Stimulated activated CD4-positive, alpha-beta T cell treated with anti-CD3 and anti-CD28 coated beads, TNF-alpha, amount 100 ng/mL, for 1 hour (primary cell): ENCODE measurements at regions not wholly inside any gene's neighbourhood (a gene's known extent, or its start where the extent isn't known, plus 50 kb on each side); places are given as distances from the start of the nearest gene placed in this dataset.
"Not testable (repeated sequence)": the region's sequence is repeated elsewhere in the genome, so short reads cannot be mapped to it uniquely, and the experiment has no call there.

Experiments used
- DNase-seq, 3 donors: peaks; one replicate each; pipeline ENCODE4 v3.0.0-alpha.2; 2020; ENCODE audit warnings: low read depth in 3 of 3, low spot score in 1 of 3

DNA sequence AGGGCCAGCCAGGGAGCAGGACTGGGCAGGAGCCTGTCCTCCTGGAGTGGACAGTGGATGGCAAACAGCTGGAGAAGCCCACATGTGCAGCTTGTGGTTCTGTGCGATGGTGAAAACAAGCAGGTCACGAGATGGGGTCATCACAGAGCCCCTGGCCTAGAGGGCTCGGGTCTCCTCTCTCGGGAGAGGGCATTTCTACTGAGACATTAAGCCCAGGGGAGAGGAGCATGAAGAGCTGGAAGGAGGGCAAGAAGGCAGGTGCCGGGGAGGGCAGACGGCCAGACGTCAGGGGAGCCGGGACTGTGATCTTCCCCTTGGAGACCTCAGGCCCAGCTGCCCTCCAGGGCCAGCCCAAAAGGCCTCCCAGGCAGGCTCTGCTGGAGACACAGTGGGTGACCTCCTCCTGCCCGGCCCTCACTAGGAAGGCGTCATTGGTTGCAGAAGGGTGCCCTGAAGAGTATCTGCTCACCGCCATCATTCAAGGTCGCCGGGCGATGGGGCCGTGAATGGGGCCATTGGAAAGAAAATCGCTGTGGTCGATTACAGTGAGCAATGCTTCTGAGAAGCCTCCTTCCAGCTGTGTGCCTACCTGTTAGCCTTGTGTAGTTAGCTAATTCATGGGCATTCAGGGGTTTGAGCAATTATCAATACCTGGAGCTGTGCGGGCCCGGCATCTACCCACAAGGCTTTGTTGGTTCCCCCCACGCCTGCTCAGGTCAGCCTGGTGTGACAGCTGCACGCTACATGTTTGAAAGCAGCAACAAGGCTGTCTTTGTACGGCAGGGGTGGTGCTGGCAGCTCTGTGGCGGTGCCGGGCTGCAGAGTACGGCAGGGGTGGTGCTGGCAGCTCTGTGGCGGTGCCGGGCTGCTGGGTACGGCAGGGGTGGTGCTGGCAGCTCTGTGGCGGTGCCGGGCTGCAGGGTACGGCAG lies 72.3 kb upstream of the ACTRT2 start:
- no peak for DNase-seq

GRCh38 chr1:2949966-2950925 lies 71.0 kb upstream of the ACTRT2 start:
- no peak for DNase-seq

DNA sequence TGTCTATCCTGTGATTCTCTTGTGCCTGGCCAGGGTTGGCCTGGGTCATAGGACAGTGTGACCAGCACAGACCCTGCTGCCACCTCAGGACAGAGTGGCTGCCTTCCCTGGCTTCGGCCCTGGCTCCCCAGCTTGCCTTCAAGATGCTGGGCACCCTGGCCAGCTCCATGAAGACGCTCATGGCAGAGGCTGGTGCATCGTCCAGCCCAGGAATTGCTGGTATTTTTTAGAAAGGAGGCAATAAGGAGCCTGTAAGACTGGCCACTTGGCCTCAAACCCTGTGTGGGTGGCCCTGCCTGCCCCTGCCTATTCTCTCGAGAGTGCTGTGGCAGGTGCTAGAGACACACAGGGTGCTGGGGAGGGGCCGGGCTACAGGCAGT lies 70.4 kb upstream of the ACTRT2 start:
- no peak for DNase-seq

DNA sequence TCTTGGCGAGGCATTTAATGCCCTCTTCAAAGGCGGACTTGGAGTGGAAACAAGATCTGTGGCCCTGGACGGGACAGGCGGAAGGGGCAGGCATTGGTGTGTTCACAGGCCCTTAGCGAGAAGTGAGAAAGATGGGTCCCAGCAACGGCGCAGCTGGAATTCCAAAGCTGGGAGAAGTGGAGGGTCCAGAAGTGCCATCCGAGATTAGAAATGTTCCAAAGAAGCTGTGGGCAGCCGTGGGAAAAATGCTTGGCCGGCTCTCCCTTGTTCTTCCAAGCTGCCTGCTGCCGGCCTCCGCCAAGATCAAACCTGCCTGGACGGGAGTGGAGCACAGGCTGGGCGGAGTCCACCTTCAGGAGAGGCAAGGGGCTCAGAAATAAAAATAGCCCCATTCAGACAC lies 69.4 kb upstream of the ACTRT2 start:
- no peak for DNase-seq

DNA sequence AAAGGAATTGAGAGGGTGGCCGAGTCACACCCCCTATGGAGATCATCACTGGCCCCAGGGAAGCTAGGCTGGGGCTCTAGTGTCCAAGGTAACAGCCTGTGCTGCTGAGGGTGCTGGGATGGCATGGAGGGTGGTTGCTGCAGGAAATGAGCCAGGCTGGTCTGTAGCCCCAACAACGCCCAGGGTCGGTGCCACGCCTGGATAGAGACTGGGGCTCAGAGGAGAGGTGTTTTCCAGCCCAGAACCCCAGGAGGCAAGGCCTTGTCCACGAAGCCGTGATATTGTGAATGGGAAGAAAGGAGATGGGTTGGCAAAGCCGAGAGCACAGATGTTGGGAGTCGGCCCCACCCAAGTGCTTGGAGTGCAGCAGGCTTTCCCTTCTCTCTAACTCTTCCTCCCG lies 68.9 kb upstream of the ACTRT2 start:
- DNase-seq: no peak

- no peak for DNase-seq
Measured at GRCh38 chr1:2952992-2953391, 68.3 kb upstream of the ACTRT2 start.

- no peak for DNase-seq
Measured at GRCh38 chr1:2953688-2954285, 67.5 kb upstream of the ACTRT2 start.

GRCh38 chr1:2955652-2956051 lies 65.6 kb upstream of the ACTRT2 start:
- no peak for DNase-seq

- DNase-seq: no peak
Measured at GRCh38 chr1:2956576-2956975, 64.7 kb upstream of the ACTRT2 start.

DNA sequence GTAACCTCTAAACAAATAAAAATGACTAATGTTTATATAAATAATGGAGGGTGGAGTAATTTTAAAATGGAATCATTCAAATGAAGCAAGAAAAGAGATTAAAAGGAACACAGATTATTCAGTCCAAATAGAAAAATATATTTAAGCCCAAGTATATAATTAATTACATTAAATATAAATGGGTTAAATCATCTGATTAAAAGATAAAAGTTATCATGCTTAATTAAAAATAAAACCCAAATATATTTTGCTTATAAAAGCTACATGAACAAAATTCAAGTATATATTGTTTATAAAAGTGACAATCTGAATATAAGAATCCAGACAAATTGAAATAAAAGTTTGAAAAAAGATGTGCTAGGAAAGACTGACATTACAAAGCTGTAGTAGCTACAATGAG lies 63.9 kb upstream of the ACTRT2 start:
- DNase-seq: no peak

DNA sequence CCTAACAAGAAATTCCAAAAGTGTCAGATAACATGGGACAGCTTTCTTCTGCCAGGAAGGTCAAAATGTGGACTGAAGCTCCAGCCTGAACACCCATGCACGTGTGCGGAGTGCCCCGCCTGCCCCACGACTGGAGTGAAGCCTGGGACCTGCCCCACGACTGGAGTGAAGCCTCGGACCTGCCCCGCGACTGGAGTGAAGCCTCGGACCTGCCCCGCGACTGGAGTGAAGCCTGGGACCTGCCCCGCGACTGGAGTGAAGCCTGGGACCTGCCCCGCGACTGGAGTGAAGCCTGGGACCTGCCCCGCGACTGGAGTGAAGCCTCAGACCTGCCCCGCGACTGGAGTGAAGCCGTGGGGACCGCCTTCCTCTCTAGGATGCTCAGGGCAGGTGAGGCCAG lies 61.4 kb upstream of the ACTRT2 start:
- not testable (repeated sequence) for DNase-seq

GRCh38 chr1:2961081-2961480 lies 60.2 kb upstream of the ACTRT2 start:
- no peak for DNase-seq

GRCh38 chr1:2961661-2962060 lies 59.6 kb upstream of the ACTRT2 start:
- no peak for DNase-seq

DNA sequence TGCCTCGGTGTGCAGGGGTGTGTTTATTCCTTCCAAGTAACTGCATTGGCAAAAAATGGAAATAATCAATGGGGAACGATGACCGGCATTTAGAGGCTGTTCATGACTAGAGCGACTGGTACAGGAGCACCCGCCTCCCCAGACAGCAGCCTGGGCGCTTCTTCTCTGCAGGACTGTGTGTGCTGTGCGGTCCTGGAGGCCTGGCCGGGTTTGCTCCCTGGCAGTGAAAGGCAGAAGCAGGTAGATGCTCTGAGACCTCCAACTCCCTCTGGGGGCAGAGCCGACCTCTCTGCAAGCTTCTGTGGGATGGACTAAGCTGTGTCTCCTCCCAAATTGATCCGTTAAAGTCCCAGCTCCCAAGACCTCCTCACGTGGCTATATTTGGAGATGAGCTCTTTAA lies 59.2 kb upstream of the ACTRT2 start:
- no peak for DNase-seq

DNA sequence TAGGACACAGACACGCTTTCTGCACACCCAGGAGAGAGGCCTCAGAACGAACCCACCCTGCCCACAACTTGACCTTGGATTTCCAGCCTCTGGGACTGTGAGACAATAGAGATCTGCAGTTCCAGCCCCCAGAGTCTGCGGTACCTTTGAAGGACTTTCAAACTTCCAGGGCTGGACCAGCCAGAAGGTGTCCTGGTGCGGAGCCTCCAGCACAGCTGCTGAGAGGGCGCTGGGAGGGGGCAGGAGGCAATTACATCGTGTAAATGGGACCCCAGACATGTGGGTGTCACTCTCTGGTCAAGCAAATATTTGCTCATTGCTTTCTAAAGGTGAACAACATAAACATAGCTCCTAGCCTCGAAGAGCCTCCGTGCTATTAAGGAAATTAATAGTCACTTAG lies 58.7 kb upstream of the ACTRT2 start:
- no peak for DNase-seq

DNA sequence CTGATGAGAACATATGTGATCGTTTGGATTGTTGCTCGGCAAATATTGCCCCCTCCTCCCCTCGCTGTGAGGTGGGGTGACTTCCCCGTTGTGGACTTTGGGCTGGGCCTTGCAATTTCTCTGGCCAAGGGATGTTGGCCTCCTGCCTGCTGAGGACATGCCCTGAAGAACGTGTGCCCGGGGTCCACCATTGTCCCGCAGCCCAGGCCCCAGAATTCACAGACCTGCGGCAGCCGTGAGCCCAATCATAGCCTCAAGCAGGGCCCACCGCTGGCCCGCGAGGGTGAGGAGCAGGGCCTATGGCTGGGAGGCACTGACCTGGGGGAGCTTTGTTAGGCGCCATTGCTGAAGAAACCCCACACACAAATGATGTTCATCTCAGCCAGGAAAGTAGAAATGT lies 58.3 kb upstream of the ACTRT2 start:
- DNase-seq: no peak

DNA sequence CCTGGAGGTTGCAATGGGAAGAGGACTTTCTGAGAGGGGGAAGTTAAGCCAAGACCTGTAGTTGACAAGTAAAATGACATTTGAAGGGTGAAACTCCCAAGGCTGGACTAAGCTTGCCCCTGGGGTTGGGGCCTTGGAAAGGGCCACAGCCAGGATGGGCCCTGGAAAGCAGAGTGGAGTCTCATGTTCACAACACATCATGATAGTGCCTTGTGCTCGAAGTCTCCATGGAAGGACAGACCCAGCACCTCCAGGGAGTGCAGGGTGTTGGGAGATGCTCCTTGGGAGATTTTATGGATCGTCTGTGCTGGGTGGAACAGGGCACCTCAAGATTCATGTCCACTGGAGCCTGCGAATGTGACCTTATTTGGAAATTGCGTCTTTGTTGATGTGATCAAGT lies 55.6 kb upstream of the ACTRT2 start:
- no peak for DNase-seq

- no peak for DNase-seq
Measured at GRCh38 chr1:2966449-2967328, 54.6 kb upstream of the ACTRT2 start.

DNA sequence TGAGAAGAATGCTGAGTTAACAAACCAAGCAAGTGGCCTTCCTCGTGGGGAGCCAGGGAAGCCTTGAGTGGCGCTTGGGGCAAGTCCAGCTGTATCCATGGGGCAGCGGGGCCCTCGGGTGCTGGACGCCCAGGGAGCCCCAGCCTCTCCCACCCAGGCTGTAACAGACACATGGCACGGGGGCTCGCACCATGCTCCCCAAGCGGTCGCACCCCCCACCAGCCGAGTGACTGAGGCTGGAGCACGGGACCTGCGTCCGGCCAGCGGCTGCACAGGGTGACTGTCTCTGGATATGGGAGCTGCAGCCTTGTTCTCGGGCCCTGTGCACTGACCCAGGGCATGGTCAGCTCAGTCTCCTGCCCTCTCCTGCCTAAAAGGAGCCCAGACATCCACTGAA lies 53.9 kb upstream of the ACTRT2 start:
- DNase-seq: no peak

GRCh38 chr1:2967881-2968280 lies 53.4 kb upstream of the ACTRT2 start:
- no peak for DNase-seq

- DNase-seq: no peak
Measured at GRCh38 chr1:2968471-2968881, 52.8 kb upstream of the ACTRT2 start.
